HG03457 (cell line): ENCODE measurements at regions not wholly inside any gene's neighbourhood (a gene's known extent, or its start where the extent isn't known, plus 50 kb on each side); places are given as distances from the start of the nearest gene placed in this dataset.
"Not testable (repeated sequence)": the region's sequence is repeated elsewhere in the genome, so short reads cannot be mapped to it uniquely, and the experiment has no call there.

Source experiments
- ATAC-seq: cut with Tn5 transposase; IDR thresholded peaks from one replicate; pipeline ENCODE4 v1.9.1; 2021; ENCODE audit warnings: moderate number of reproducible peaks; ENCODE audit not compliant: unreplicated experiment

- ATAC-seq = no peak
Observed at GRCh38 chr13:24563087-24563486, 50.5 kb upstream of the PARP4 start.

- not testable (repeated sequence) for ATAC-seq
Observed at GRCh38 chr13:24563971-24564370, 51.4 kb upstream of the PARP4 start.

- no peak for ATAC-seq
Observed at GRCh38 chr13:24564881-24565280, 52.3 kb upstream of the PARP4 start.

GRCh38 chr13:24567593-24567992 lies 55.0 kb upstream of the PARP4 start:
- ATAC-seq = not testable (repeated sequence)

- no peak for ATAC-seq
Observed at GRCh38 chr13:24574847-24575246, 62.3 kb upstream of the PARP4 start.

- not testable (repeated sequence) for ATAC-seq
Observed at GRCh38 chr13:24580315-24580714, 67.7 kb upstream of the PARP4 start.

- ATAC-seq = not testable (repeated sequence)
Observed at GRCh38 chr13:24581578-24581977, 69.0 kb upstream of the PARP4 start.

GRCh38 chr13:24591697-24592096 lies 79.1 kb upstream of the PARP4 start:
- ATAC-seq = not testable (repeated sequence)

GRCh38 chr13:24597906-24598670 lies 82.1 kb upstream of the ATP12A start:
- not testable (repeated sequence) for ATAC-seq

GRCh38 chr13:24599019-24599791 lies 81.0 kb upstream of the ATP12A start:
- ATAC-seq = not testable (repeated sequence)

GRCh38 chr13:24605923-24606372 lies 74.3 kb upstream of the ATP12A start:
- ATAC-seq = no peak

- no peak for ATAC-seq
Observed at GRCh38 chr13:24606486-24607170, 73.6 kb upstream of the ATP12A start.

GRCh38 chr13:24610956-24611355 lies 69.3 kb upstream of the ATP12A start:
- no peak for ATAC-seq

- no peak for ATAC-seq
Observed at GRCh38 chr13:24612726-24613125, 67.5 kb upstream of the ATP12A start.

- ATAC-seq = no peak
Observed at GRCh38 chr13:24613128-24613527, 67.1 kb upstream of the ATP12A start.

- no peak for ATAC-seq
Observed at GRCh38 chr13:24613755-24614154, 66.5 kb upstream of the ATP12A start.

- ATAC-seq = no peak
Observed at GRCh38 chr13:24614306-24615080, 65.7 kb upstream of the ATP12A start.

GRCh38 chr13:24615114-24615513 lies 65.1 kb upstream of the ATP12A start:
- no peak for ATAC-seq

- ATAC-seq = no peak
Observed at GRCh38 chr13:24615911-24616472, 64.2 kb upstream of the ATP12A start.

- ATAC-seq = no peak
Observed at GRCh38 chr13:24616514-24616913, 63.7 kb upstream of the ATP12A start.
